ENCODE measurements at regions not wholly inside any gene's neighbourhood (a gene's known extent, or its start where the extent isn't known, plus 50 kb on each side); places are given as distances from the start of the nearest gene placed in this dataset.

- TF ChIP-seq FOXM1 (IDR thresholded peaks at IDR 0.05; ENCODE audit: borderline replicate concordance), result no peak
- no peak for TF ChIP-seq FOXA1 (IDR thresholded peaks at IDR 0.05)
- no peak for TF ChIP-seq ZNF384 (IDR thresholded peaks at IDR 0.05)
- TF ChIP-seq TARDBP (IDR thresholded peaks at IDR 0.05), result no peak
- no peak for TF ChIP-seq SP1 (IDR thresholded peaks at IDR 0.05)
- TF ChIP-seq PKNOX1 (IDR thresholded peaks at IDR 0.05), result no peak
- TF ChIP-seq ARNT (IDR thresholded peaks at IDR 0.05), result no peak
- TF ChIP-seq FOXK2 (IDR thresholded peaks at IDR 0.05), result no peak
- TF ChIP-seq SUZ12 (IDR thresholded peaks at IDR 0.05), result no peak
Observed at GRCh38 chr7:131745390-131746248, 189.2 kb upstream of the PODXL start.
